Panc1 (cell line): ENCODE measurements at regions not wholly inside any gene's neighbourhood (a gene's known extent, or its start where the extent isn't known, plus 50 kb on each side); places are given as distances from the start of the nearest gene placed in this dataset.

ENCODE experiments used
- ATAC-seq: fragments of 200-7000 bp; cut with Tn5 transposase; 2 replicates; pipeline ENCODE4 v1.9.1; 2020; ENCODE audit warnings: mild to moderate bottlenecking, moderate library complexity
- BruUV-seq: library from RNA; stranded (reverse); fragments of 400-500 nt; replicated peaks from 2 replicates; lab custom pipeline; 2021; lab: Mats Ljungman, UMichigan
- CTCF ChIA-PET: fragments of 300-600 bp; sonication (Branson Sonifier 250); formaldehyde crosslinking; loops from one replicate; lab custom pipeline; 2022; ENCODE audit warnings: antibody characterized with exemption; lab: Charles Lee
- POLR2A ChIA-PET: fragments of 300-600 bp; sonication (Branson Sonifier 250); formaldehyde crosslinking; loops from one replicate; lab custom pipeline; 2022; ENCODE audit warnings: antibody characterized with exemption; lab: Charles Lee
- DNase-seq: peaks from one replicate; pipeline ENCODE4 v3.0.0-alpha.2; 2010; ENCODE audit warnings: low read depth, low spot score
- H3K27ac ChIP-seq: 2 replicates; pipeline ENCODE4 v1.5.1; 2011; ENCODE audit warnings: mild to moderate bottlenecking, low read length, inconsistent platforms
- H3K27me3 ChIP-seq: fragments of 200-500 bp; sonication (Bioruptor generic); 2 replicates; pipeline ENCODE4 v1.6.0; 2014; ENCODE audit warnings: low read length, inconsistent platforms; ENCODE audit not compliant: control insufficient read depth, insufficient read depth
- H3K36me3 ChIP-seq: fragments of 200-500 bp; sonication (Bioruptor generic); 2 replicates; pipeline ENCODE4 v1.5.1; 2014; ENCODE audit warnings: inconsistent platforms, mild to moderate bottlenecking, low read length, moderate library complexity; ENCODE audit not compliant: control insufficient read depth, insufficient read depth
- H3K4me1 ChIP-seq: 2 replicates; pipeline ENCODE4 v1.5.1; 2011; ENCODE audit warnings: inconsistent platforms, mild to moderate bottlenecking, low read length, moderate library complexity; ENCODE audit not compliant: control insufficient read depth, insufficient read depth
- H3K4me3 ChIP-seq, 2 experiments: 2 replicates each; pipeline ENCODE4 v1.5.1; 2011 to 2012; ENCODE audit warnings: low read depth in 2 of 2, low read length in 2 of 2, mild to moderate bottlenecking in 2 of 2, inconsistent platforms in 1 of 2, moderate library complexity in 1 of 2
- H3K9me3 ChIP-seq: fragments of 200-500 bp; sonication (Bioruptor generic); 2 replicates; pipeline ENCODE4 v1.5.1; 2014; ENCODE audit warnings: low read depth, mild to moderate bottlenecking, inconsistent platforms, low read length, moderate library complexity; ENCODE audit not compliant: control insufficient read depth, insufficient read depth
- POLR2AphosphoS5 ChIP-seq: IDR thresholded peaks from 2 replicates; pipeline ENCODE4 v1.6.1; 2012; ENCODE audit warnings: mild to moderate bottlenecking, low read depth, low read length, moderate library complexity
- SIN3A ChIP-seq: IDR thresholded peaks from 2 replicates; pipeline ENCODE4 v1.6.1; 2012; ENCODE audit warnings: low read depth, mild to moderate bottlenecking, low read length, moderate library complexity, borderline replicate concordance; ENCODE audit not compliant: insufficient read depth
- TCF7L2 ChIP-seq: IDR thresholded peaks from 2 replicates; pipeline ENCODE4 v1.6.1; 2011; ENCODE audit warnings: mild to moderate bottlenecking, low read depth, low read length, inconsistent platforms
- in situ Hi-C: cut with HindIII; loops from 2 replicates; pipeline ENCODE4 v1.10.0; 2016; ENCODE audit warnings: low sequenced_read_pairs, low pct_unique_long_range_greater_than_20kb
- intact Hi-C: fragments of 100-400 bp; cut with micrococcal nuclease; formaldehyde crosslinking; loops from one replicate; pipeline ENCODE4 v1.10.0; 2022; ENCODE audit not compliant: unreplicated experiment
- TF ChIP-seq, protein P1 (sequence below): fragments of 450-650 bp; IDR thresholded peaks from 2 replicates; pipeline ENCODE4 v1.5.1; 2017; ENCODE audit warnings: mild to moderate bottlenecking
- TF ChIP-seq, protein P2 (sequence below), 2 experiments: IDR thresholded peaks; 2 replicates each; pipeline ENCODE4 v1.6.1; 2011 to 2012; ENCODE audit warnings: low read depth in 2 of 2, control low read depth in 1 of 2, low read length in 1 of 2, mild to moderate bottlenecking in 1 of 2, moderate library complexity in 1 of 2; ENCODE audit not compliant: insufficient read depth in 1 of 2

DNA sequence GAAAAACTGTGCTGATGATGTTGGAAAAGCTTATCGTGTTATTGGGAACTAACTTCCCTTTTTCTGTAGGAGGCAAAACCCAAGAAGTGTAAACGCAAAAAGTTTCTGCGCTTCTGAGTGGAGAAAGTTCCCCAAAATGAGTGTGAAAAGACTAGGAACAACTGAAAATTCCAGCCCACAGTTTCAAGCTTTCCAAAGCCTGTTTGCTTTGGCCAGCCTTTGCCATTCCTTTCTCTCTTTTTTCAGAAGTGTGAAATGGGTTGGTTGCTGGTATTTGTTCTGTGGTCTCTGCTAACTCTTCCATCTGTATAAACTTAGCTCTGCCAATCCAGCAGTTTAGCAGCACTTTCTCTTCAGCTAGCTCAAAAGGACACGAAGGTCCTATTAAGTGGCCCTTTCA, 491.3 kb downstream of the MAFB start:
- TF ChIP-seq TCF7L2 (no peak), POLR2AphosphoS5 (no peak), SIN3A (no peak)
- TF ChIP-seq, protein P1, sequence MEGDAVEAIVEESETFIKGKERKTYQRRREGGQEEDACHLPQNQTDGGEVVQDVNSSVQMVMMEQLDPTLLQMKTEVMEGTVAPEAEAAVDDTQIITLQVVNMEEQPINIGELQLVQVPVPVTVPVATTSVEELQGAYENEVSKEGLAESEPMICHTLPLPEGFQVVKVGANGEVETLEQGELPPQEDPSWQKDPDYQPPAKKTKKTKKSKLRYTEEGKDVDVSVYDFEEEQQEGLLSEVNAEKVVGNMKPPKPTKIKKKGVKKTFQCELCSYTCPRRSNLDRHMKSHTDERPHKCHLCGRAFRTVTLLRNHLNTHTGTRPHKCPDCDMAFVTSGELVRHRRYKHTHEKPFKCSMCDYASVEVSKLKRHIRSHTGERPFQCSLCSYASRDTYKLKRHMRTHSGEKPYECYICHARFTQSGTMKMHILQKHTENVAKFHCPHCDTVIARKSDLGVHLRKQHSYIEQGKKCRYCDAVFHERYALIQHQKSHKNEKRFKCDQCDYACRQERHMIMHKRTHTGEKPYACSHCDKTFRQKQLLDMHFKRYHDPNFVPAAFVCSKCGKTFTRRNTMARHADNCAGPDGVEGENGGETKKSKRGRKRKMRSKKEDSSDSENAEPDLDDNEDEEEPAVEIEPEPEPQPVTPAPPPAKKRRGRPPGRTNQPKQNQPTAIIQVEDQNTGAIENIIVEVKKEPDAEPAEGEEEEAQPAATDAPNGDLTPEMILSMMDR = no peak
- TF ChIP-seq, protein P2, sequence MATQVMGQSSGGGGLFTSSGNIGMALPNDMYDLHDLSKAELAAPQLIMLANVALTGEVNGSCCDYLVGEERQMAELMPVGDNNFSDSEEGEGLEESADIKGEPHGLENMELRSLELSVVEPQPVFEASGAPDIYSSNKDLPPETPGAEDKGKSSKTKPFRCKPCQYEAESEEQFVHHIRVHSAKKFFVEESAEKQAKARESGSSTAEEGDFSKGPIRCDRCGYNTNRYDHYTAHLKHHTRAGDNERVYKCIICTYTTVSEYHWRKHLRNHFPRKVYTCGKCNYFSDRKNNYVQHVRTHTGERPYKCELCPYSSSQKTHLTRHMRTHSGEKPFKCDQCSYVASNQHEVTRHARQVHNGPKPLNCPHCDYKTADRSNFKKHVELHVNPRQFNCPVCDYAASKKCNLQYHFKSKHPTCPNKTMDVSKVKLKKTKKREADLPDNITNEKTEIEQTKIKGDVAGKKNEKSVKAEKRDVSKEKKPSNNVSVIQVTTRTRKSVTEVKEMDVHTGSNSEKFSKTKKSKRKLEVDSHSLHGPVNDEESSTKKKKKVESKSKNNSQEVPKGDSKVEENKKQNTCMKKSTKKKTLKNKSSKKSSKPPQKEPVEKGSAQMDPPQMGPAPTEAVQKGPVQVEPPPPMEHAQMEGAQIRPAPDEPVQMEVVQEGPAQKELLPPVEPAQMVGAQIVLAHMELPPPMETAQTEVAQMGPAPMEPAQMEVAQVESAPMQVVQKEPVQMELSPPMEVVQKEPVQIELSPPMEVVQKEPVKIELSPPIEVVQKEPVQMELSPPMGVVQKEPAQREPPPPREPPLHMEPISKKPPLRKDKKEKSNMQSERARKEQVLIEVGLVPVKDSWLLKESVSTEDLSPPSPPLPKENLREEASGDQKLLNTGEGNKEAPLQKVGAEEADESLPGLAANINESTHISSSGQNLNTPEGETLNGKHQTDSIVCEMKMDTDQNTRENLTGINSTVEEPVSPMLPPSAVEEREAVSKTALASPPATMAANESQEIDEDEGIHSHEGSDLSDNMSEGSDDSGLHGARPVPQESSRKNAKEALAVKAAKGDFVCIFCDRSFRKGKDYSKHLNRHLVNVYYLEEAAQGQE (IDR thresholded peaks at IDR 0.05; ENCODE audit: insufficient read depth in 1 of 2, low read depth in 2 of 2, low read length in 1 of 2) = no peak
- ChIA-PET POLR2A (interaction anchor here (0.6 kb wide), 1 partner anchor 44 kb away, joined by 6 read pairs; no protein-coding TSS in a partner anchor), CTCF (no interaction called here)
- Histone ChIP-seq H3K4me3 (no peak overlapping the region), H3K4me1 (no peaks in the 10 kb centered on the region), H3K36me3 (no peaks in the 10 kb centered on the region), H3K27ac (no peak overlapping the region), H3K27me3 (no peaks in the 10 kb centered on the region), H3K9me3 (no peaks in the 10 kb centered on the region)
- ATAC-seq (no peak), DNase-seq (no peak)
- intact Hi-C loops = no loop called here
- no TSS peak for BruUV-seq
- in situ Hi-C loops = no loop called here

DNA sequence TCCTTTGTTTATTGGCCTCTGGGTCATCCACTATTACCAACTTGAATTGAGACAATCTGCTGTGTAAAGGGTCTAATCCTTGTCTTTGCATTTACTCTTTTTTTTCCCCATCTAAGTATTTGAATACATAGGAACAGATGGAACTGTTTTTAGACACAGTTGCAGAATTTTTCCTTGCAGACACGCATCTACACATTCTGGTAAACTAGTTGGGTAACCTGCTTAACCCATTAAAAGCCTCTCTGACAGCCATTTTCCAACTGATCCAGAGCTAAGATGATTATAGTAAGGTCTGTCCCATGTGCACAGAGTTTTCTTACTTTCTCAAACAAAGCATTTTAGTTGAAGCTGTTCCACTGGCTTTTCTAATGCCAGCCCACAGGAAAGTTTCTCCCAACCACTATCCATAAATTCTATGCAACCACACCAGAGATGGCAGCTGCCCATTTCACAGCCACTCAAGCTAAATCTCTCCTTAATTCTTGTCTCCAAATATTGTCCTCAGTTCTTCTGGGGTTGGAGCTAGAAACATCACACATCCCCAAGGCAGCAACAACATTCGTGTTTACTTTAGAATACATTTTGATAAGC, 492.1 kb downstream of the MAFB start:
- TF ChIP-seq, protein P1 = no peak
- TF ChIP-seq, protein P2 (IDR thresholded peaks at IDR 0.05; ENCODE audit: insufficient read depth in 1 of 2, low read depth in 2 of 2, low read length in 1 of 2) = no peak
- TF ChIP-seq TCF7L2 (no peak), SIN3A (no peak), POLR2AphosphoS5 (no peak)
- CTCF ChIA-PET = no interaction called here

More for the DNA sequence above, 492.1 kb downstream of the MAFB start:
- no peak for ATAC-seq
- POLR2A ChIA-PET = no interaction called here
- Histone ChIP-seq H3K36me3 (no peaks in the 10 kb centered on the region), H3K27me3 (no peaks in the 10 kb centered on the region), H3K9me3 (no peaks in the 10 kb centered on the region), H3K27ac (no peak overlapping the region), H3K4me3 (no peak overlapping the region), H3K4me1 (no peaks in the 10 kb centered on the region)
- intact Hi-C loops (no loop called here), in situ Hi-C loops (no loop called here)
- DNase-seq = no peak
- BruUV-seq = no TSS peak
